HG03060 (cell line): ENCODE measurements at regions not wholly inside any gene's neighbourhood (a gene's known extent, or its start where the extent isn't known, plus 50 kb on each side); places are given as distances from the start of the nearest gene placed in this dataset.

Experiments
- ATAC-seq: cut with Tn5 transposase; IDR thresholded peaks from one replicate; pipeline ENCODE4 v1.9.1; 2021; ENCODE audit warnings: low read depth, moderate number of reproducible peaks; ENCODE audit not compliant: unreplicated experiment

- ATAC-seq, result no peak
These were observed 243.5 kb downstream of the FOXL1 start for GRCh38 chr16:86821895-86822294.

DNA sequence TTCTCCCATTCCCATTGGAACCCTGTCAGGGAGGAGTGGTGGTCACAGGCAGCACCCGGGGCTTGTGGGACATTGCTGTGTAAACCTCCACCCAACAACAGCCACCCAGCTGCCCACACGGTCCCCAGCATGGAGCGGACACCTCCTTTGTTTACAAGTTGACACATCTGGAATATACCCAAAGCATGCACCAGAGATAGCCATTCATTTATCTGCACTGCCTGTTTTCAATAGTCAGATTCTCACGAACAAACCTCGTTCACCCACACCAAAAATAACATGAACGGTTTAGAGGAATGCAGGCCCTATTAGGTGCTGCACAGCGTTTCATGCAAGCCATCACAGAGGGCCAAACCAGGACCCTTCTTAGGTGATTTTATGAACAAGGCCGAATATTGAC lies 244.8 kb downstream of the FOXL1 start:
- ATAC-seq, result no peak

DNA sequence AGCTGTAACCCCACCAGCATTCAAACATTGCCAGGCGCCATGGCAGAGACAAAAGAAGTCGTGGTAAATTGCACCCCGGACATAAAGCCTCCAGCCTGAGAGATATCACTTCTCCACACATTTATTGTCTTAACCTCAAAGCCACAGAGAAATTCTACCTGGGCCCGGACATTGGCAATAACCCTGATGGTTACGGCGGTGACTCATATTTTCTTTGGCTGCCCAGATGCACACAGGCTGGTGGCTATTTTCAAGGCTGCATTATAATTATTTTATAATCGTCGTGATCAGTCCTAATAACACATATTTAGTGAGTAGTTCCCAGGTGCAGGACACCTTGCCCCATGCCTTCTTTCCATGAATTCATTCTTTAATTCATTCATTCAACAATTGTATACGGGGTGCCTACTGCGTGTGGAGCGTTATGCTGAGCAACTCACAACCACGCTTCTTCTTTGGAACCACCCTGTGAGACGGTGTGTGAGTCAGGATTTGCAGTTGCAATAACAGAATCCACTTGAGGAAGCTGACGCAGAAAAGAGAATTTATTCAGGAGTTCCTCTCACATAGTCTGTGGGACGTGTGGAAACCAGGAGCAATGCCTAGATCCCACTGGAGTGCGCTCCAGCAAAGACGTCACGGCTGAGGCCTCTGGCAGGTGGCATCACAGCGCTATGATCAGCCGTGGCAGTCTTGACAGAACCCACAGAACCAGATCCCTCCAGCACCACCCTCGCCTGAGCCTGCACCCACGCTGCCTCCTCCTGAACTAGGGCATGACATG lies 245.7 kb downstream of the FOXL1 start:
- no peak for ATAC-seq

- ATAC-seq, result no peak
These were observed 246.5 kb downstream of the FOXL1 start for GRCh38 chr16:86824751-86825296.

GRCh38 chr16:86825631-86826030 lies 247.3 kb downstream of the FOXL1 start:
- no peak for ATAC-seq

DNA sequence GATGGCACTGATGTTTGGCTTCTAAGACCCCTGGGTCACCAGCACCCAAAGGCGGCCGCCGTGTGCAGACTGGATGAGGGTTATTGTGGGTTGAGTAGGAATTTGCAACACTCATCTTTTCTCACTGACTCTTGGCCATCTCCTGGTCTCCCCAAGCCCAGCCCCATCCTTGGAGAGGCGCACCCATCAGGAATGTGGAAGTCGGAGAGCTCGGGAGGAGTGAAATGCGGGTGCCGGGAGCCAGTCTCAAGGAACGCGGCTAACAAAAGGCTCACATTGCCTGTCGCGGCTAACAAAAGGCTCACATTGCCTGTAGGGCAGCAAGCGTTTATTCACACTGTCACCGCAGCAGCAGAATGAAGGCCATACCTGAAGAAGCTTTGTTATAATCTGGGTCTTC lies 248.6 kb downstream of the FOXL1 start:
- ATAC-seq, result no peak

GRCh38 chr16:86827521-86827920 lies 249.2 kb downstream of the FOXL1 start:
- no peak for ATAC-seq

GRCh38 chr16:86828202-86828601 lies 249.9 kb downstream of the FOXL1 start:
- ATAC-seq, result no peak

DNA sequence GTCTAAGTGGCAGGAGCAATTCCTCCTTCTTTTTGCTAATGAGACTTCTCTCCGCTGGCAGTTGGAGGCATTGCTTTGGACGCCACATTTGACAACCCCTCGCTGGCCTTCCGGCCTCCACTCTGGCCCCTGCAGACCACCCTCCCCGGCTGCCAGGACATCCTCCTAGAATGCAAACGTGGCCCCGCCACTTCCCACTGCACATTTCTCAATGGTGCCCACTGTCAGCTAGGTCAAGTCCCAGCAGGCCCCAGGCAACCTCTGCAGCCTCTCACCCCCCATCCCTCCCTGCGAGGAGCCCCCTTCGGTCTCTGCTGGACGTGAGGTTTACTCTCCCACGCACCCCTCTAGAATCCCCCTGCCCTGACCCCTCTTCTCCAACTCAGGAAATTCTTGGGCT lies 250.3 kb downstream of the FOXL1 start:
- ATAC-seq, result no peak

DNA sequence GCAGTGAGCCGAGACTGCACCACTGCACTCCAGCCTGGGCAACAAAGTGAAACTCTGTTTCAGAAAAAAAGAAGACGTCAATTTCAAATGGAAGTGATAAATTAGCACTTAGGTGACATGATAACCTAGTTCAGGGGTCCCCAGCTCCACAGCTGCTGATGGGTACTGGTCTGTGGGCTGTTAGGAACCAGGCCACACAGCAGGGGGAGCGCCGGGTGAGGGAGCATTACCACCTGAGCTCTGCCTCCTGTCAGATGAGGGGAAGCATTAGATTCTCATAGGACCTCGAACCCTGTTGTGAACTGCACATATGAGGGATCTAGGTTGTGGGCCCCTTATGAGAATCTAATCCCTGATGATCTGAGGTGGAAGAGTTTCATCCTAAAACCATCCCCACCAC lies 253.0 kb downstream of the FOXL1 start:
- ATAC-seq, result no peak

DNA sequence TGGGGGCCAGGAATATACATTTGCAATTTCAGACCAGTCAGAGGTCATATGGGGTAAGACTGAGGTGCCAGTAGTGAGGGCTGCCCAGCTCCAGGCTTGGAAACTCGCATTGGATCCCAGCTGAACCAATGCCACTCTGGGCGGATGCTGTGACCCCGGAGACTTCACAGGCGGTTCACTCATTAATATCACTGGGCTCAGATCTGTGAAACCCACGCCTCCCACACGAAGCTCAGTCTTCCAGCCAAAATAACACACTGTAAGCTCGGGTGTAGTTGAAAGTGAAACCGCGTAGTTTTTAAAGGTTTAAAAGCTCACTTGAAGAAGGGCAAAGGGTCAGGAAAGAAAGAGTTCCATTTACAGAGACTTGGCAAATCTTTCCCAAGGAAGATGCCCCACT lies 254.8 kb downstream of the FOXL1 start:
- no peak for ATAC-seq

- no peak for ATAC-seq
These were observed 256.2 kb downstream of the FOXL1 start for GRCh38 chr16:86834451-86835035.

- no peak for ATAC-seq
These were observed 257.6 kb downstream of the FOXL1 start for GRCh38 chr16:86835982-86836381.

GRCh38 chr16:86836503-86837129 lies 258.3 kb downstream of the FOXL1 start:
- no peak for ATAC-seq

- ATAC-seq, result no peak
These were observed 265.5 kb downstream of the FOXL1 start for GRCh38 chr16:86843812-86844211.

DNA sequence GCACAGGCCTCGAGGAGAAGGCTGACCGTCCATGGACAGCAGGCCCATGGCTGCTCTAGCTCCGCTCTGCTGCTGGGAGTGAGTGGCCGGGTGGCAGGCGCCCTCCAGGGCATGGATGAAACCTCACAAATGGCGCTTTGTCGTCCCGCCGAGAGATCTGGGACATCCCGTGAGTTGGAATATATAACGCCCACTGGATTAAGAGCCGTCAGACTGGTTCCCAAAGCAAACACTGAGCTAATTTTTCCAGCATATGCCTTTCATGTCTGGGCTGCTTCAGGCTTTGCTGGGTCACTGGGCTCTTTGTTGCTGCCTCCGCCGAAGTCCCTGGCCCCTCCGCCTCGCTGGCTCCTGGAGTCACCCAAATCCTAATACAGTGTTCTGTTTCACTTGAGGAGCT lies 266.3 kb downstream of the FOXL1 start:
- no peak for ATAC-seq

- no peak for ATAC-seq
These were observed 267.8 kb downstream of the FOXL1 start for GRCh38 chr16:86846136-86846535.

DNA sequence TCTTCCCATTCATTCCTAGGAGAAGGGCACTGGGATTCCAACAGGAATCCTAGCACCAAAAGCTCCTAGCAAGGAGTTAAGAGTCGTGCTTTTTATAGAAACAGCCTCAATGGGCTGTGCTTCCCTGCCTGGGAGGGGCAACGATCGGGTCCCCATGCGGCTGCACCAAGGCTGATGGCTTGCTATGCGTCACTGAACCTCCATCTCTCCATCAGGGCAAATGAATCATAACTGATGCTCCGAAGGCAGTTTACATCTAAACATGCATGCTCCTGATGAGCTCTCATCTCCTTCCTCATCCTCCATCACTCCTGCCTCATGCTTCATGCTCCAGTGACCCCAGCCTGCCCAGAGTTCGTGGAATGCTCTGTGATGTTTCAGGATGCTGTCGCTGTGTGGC lies 270.5 kb downstream of the FOXL1 start:
- no peak for ATAC-seq

DNA sequence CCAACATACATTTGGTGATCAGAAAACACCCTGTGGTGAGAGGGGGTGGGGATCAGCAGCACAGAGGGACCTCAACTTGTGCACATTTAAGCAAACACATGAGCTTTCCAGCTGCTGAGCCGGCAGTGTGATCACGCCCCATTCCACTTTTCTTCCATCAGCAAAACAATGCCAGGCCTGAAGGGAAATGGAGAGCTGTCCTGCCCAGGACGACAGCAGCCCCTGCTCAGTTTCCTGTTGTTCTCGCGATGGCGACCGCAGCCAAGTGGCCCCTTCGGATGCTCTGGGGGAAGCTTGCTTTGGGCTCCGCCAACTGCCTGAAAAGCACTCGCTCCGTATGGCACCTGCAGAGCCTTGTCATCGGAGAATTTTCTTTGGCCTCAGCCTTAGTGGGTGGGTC lies 272.3 kb downstream of the FOXL1 start:
- ATAC-seq, result no peak

DNA sequence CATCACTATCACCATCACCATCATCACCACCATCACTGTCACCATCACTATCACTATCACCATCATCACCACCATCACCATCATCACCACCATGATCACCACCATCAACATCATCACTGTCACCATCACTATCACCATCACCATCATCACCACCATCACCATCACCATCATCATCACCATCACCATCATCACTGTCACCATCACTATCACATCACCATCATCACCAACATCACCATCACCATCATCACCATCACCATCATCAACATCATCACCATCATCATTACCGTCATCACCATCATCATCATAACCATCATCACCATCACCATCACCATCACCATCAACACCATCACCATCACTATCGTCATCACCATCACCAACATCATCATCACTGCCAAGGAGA lies 273.8 kb downstream of the FOXL1 start:
- ATAC-seq, result no peak

DNA sequence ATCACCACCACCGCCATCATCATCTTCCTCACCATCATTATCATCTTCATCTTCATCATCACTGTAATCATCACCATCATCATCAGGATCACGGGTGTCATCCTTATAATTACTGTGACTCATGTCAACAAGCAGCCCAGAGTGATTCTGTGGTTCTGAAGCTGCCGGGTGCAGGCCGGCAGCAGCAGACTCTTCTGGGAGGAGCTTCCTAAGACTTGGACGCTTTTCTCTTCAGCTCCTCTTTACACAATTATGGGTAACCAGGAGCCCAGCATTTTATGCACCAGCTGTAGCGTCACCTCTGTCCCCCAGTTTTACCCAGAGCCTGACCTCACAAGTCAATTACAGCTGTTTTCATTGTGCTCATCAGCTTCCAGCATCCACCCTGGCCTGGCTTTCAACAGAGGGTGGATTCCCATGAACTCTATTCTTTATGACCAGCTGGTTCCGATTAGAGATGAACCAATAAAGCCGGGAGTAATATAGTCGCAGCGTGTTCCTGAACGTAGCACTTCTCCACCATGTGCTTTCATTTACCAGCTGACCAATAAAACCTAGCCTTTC lies 275.8 kb downstream of the FOXL1 start:
- ATAC-seq, result no peak
